H9 (cell line): ENCODE measurements at regions not wholly inside any gene's neighbourhood (a gene's known extent, or its start where the extent isn't known, plus 50 kb on each side); places are given as distances from the start of the nearest gene placed in this dataset.

Experiments
- DNase-seq: peaks from one replicate; pipeline ENCODE4 v3.0.0-alpha.2; 2017
- H2AFZ ChIP-seq: one replicate; pipeline ENCODE4 v1.6.1; 2013; ENCODE audit warnings: mild to moderate bottlenecking, low read length, control low read depth, moderate library complexity
- H2AK5ac ChIP-seq: 2 replicates; pipeline ENCODE4 v1.6.1; 2013; ENCODE audit warnings: low read length, control low read depth, mixed read lengths; ENCODE audit not compliant: insufficient read length
- H2BK120ac ChIP-seq: one replicate; pipeline ENCODE4 v1.6.1; 2013; ENCODE audit warnings: low read depth, mild to moderate bottlenecking, low read length, control low read depth, inconsistent platforms; ENCODE audit not compliant: poor library complexity, severe bottlenecking
- H2BK12ac ChIP-seq: 2 replicates; pipeline ENCODE4 v1.6.1; 2013; ENCODE audit warnings: low read length, control low read depth, mixed read lengths, low read depth; ENCODE audit not compliant: insufficient read length
- H2BK15ac ChIP-seq: 2 replicates; pipeline ENCODE4 v1.6.1; 2013; ENCODE audit warnings: low read depth, low read length, control low read depth
- H2BK20ac ChIP-seq: one replicate; pipeline ENCODE4 v1.6.1; 2013; ENCODE audit warnings: low read depth, mild to moderate bottlenecking, low read length, control low read depth, inconsistent platforms; ENCODE audit not compliant: poor library complexity, severe bottlenecking
- H2BK5ac ChIP-seq: 2 replicates; pipeline ENCODE4 v1.6.1; 2013; ENCODE audit warnings: low read length, control low read depth, mixed read lengths; ENCODE audit not compliant: insufficient read length
- H3K14ac ChIP-seq: 2 replicates; pipeline ENCODE4 v1.6.1; 2013; ENCODE audit warnings: low read length, control low read depth; ENCODE audit not compliant: insufficient read depth
- H3K18ac ChIP-seq: 2 replicates; pipeline ENCODE4 v1.6.1; 2013; ENCODE audit warnings: low read depth, mild to moderate bottlenecking, mixed read lengths, low read length, control low read depth; ENCODE audit not compliant: insufficient read length
- H3K23ac ChIP-seq: 2 replicates; pipeline ENCODE4 v1.6.1; 2013; ENCODE audit warnings: low read length, control low read depth, mixed read lengths, low read depth; ENCODE audit not compliant: insufficient read length
- H3K23me2 ChIP-seq: 2 replicates; pipeline ENCODE4 v1.6.1; 2013; ENCODE audit warnings: low read depth, mild to moderate bottlenecking, mixed read lengths, low read length, control low read depth; ENCODE audit not compliant: insufficient read length, poor library complexity, severe bottlenecking
- H3K27ac ChIP-seq: 2 replicates; pipeline ENCODE4 v1.5.1; 2013; ENCODE audit warnings: low read length, control low read depth, mixed read lengths, low read depth; ENCODE audit not compliant: insufficient read length
- H3K27me3 ChIP-seq: 2 replicates; pipeline ENCODE4 v1.6.1; 2013; ENCODE audit warnings: low read length, control low read depth, inconsistent platforms; ENCODE audit not compliant: insufficient read depth
- H3K4ac ChIP-seq: 2 replicates; pipeline ENCODE4 v1.6.1; 2013; ENCODE audit warnings: low read depth, mild to moderate bottlenecking, control low read depth, inconsistent platforms, low read length, moderate library complexity
- H3K4me1 ChIP-seq: 2 replicates; pipeline ENCODE4 v1.6.1; 2013; ENCODE audit warnings: low read length, control low read depth, inconsistent platforms; ENCODE audit not compliant: insufficient read depth
- H3K4me2 ChIP-seq: 2 replicates; pipeline ENCODE4 v1.6.1; 2013; ENCODE audit warnings: low read length, control low read depth, mixed read lengths; ENCODE audit not compliant: insufficient read length, insufficient read depth
- H3K56ac ChIP-seq: 2 replicates; pipeline ENCODE4 v1.6.1; 2013; ENCODE audit warnings: low read depth, mild to moderate bottlenecking, mixed read lengths, low read length, control low read depth; ENCODE audit not compliant: insufficient read length
- H3K79me1 ChIP-seq: 2 replicates; pipeline ENCODE4 v1.6.1; 2013; ENCODE audit warnings: low read depth, mild to moderate bottlenecking, moderate library complexity, low read length, control low read depth, inconsistent platforms; ENCODE audit not compliant: insufficient read depth, poor library complexity, severe bottlenecking
- H3K79me2 ChIP-seq: 2 replicates; pipeline ENCODE4 v1.6.1; 2013; ENCODE audit warnings: low read length, control low read depth, inconsistent platforms; ENCODE audit not compliant: insufficient read depth
- H3K9ac ChIP-seq: 2 replicates; pipeline ENCODE4 v1.6.1; 2013; ENCODE audit warnings: low read length, control low read depth, mixed read lengths; ENCODE audit not compliant: insufficient read length; ENCODE audit errors: extremely low read depth
- H3K9me3 ChIP-seq: one replicate; pipeline ENCODE4 v1.6.1; 2013; ENCODE audit warnings: low read depth, low read length, inconsistent platforms; ENCODE audit not compliant: control insufficient read depth
- H3T11ph ChIP-seq: one replicate; pipeline ENCODE4 v1.6.1; 2013; ENCODE audit warnings: mild to moderate bottlenecking, low read length, control low read depth, inconsistent platforms
- H4K20me1 ChIP-seq: one replicate; pipeline ENCODE4 v1.6.1; 2013; ENCODE audit not compliant: control insufficient read depth, insufficient read length, insufficient read depth
- H4K5ac ChIP-seq: 2 replicates; pipeline ENCODE4 v1.6.1; 2013; ENCODE audit warnings: low read depth, mild to moderate bottlenecking, mixed read lengths, low read length, control low read depth; ENCODE audit not compliant: insufficient read length
- H4K8ac ChIP-seq: replicated peaks from 2 replicates; pipeline ENCODE4 v1.6.1; 2013; ENCODE audit warnings: low read length, control low read depth, mixed read lengths, low read depth; ENCODE audit not compliant: insufficient read length
- H4K91ac ChIP-seq: 2 replicates; pipeline ENCODE4 v1.6.1; 2013; ENCODE audit warnings: low read depth, mild to moderate bottlenecking, moderate library complexity, mixed read lengths, low read length, control low read depth; ENCODE audit not compliant: insufficient read length
- H3K27ac Mint-ChIP-seq, 3 experiments: 2 replicates in 2 of 3; 3 replicates in 1 of 3; pipeline ENCODE4 v1.8.0; 2020 to 2021; ENCODE audit warnings: mixed read lengths in 3 of 3, mild to moderate bottlenecking in 1 of 3, moderate library complexity in 1 of 3
- H3K27me3 Mint-ChIP-seq: 2 replicates; pipeline ENCODE4 v1.8.0; 2021; ENCODE audit warnings: low read depth, mild to moderate bottlenecking, moderate library complexity, mixed read lengths
- H3K36me3 Mint-ChIP-seq, 3 experiments: 2 replicates in 2 of 3; 3 replicates in 1 of 3; pipeline ENCODE4 v1.8.0; 2020 to 2021; ENCODE audit warnings: low read depth in 3 of 3, mixed read lengths in 3 of 3; ENCODE audit not compliant: insufficient read depth in 1 of 3
- H3K4me1 Mint-ChIP-seq, 2 experiments: 2 replicates each; pipeline ENCODE4 v1.8.0; 2020; ENCODE audit warnings: mixed read lengths in 2 of 2
- H3K4me3 Mint-ChIP-seq, 2 experiments: 2 replicates in 1 of 2; 3 replicates in 1 of 2; pipeline ENCODE4 v1.8.0; 2020 to 2021; ENCODE audit warnings: mild to moderate bottlenecking in 2 of 2, mixed read lengths in 2 of 2, moderate library complexity in 1 of 2
- H3K9me3 Mint-ChIP-seq, 2 experiments: 2 replicates in 1 of 2; 3 replicates in 1 of 2; pipeline ENCODE4 v1.8.0; 2020; ENCODE audit warnings: mild to moderate bottlenecking in 2 of 2, mixed read lengths in 2 of 2, moderate library complexity in 1 of 2
- CTCF ChIP-seq: fragments of 200-600 bp; sonication (generic); conservative IDR thresholded peaks from 3 replicates; pipeline ENCODE4 v1.8.0; 2021; ENCODE audit warnings: antibody characterized with exemption, mild to moderate bottlenecking
- WGBS: extraction: QIAGEN DNeasy Blood & Tissue Kit; methylation state at CpG from one replicate; pipeline ENCODE4 v1.1.7; 2013; ENCODE audit warnings: missing lambda C conversion rate, low lambda C conversion rate, mixed read lengths; ENCODE audit not compliant: insufficient read length; ENCODE audit errors: extremely low coverage; 5-methylcytosine and 5-hydroxymethylcytosine counted together

- H3K4me3 Mint-ChIP-seq, result no peak overlapping the region
- no peak for TF ChIP-seq CTCF
- Histone ChIP-seq H3K4ac (no peak overlapping the region), H3K18ac (no peak overlapping the region), H2AK5ac (no peak overlapping the region), H4K5ac (no peak overlapping the region), H3K27me3 (no peaks in the 10 kb centered on the region), H3K4me2 (no peak overlapping the region), H3K23me2 (no peaks in the 10 kb centered on the region), H4K8ac (no peak overlapping the region), H3K4me1 (no peaks in the 10 kb centered on the region), H3K23ac (no peak overlapping the region), H2BK15ac (no peak overlapping the region), H3K79me1 (no peaks in the 10 kb centered on the region), H3T11ph (no peak overlapping the region), H3K14ac (no peak overlapping the region), H2BK5ac (no peak overlapping the region), H4K91ac (no peak overlapping the region), H3K79me2 (no peaks in the 10 kb centered on the region), H2AFZ (no peak overlapping the region), H2BK12ac (no peak overlapping the region), H3K27ac (no peak overlapping the region), H4K20me1 (no peaks in the 10 kb centered on the region), H3K9ac (no peak overlapping the region), H2BK20ac (no peak overlapping the region), H3K56ac (no peak overlapping the region), H2BK120ac (no peak overlapping the region), H3K9me3 (no peaks in the 10 kb centered on the region)
- peaks cover 3 to 16% of the 10 kb centered on the region in 2 experiments; a peak in 4 of 5 replicates for H3K9me3 Mint-ChIP-seq
- H3K27ac Mint-ChIP-seq, result no peak overlapping the region
- no peaks in the 10 kb centered on the region for H3K27me3 Mint-ChIP-seq
- WGBS, result no CpG with 5 or more reads among the region's 6 CpGs
- H3K4me1 Mint-ChIP-seq, result no peaks in the 10 kb centered on the region
- DNase-seq, result no peak
- H3K36me3 Mint-ChIP-seq, result peaks cover 2 to 9% (median 5%) of the 10 kb centered on the region in 3 experiments; a peak in 4 of 7 replicates
Measured at GRCh38 chr5:165914456-165914855, 2377.0 kb upstream of the WWC1 start.
